Duodenal mucosa (tissue), 2 donors: ENCODE measurements at regions not wholly inside any gene's neighbourhood (a gene's known extent, or its start where the extent isn't known, plus 50 kb on each side); places are given as distances from the start of the nearest gene placed in this dataset.

Source experiments
- H3K27ac ChIP-seq: one replicate; pipeline ENCODE4 v1.7.0; 2013; ENCODE audit warnings: low read depth, low read length
- H3K27me3 ChIP-seq, 2 donors: one replicate each; pipeline ENCODE4 v1.7.0; 2013; ENCODE audit warnings: low read length in 2 of 2, control low read depth in 1 of 2; ENCODE audit not compliant: insufficient read depth in 2 of 2, control insufficient read depth in 1 of 2
- H3K36me3 ChIP-seq, 2 donors: one replicate each; pipeline ENCODE4 v1.7.0; 2013; ENCODE audit warnings: low read length in 2 of 2, control low read depth in 1 of 2; ENCODE audit not compliant: insufficient read depth in 2 of 2, control insufficient read depth in 1 of 2
- H3K4me1 ChIP-seq, 2 donors: one replicate each; pipeline ENCODE4 v1.7.0; 2013; ENCODE audit warnings: low read length in 2 of 2, control low read depth in 1 of 2; ENCODE audit not compliant: insufficient read depth in 2 of 2, control insufficient read depth in 1 of 2
- H3K4me3 ChIP-seq, 2 donors: one replicate each; pipeline ENCODE4 v1.7.0; 2013; ENCODE audit warnings: low read length in 2 of 2, low read depth in 1 of 2
- H3K9ac ChIP-seq, 2 donors: one replicate each; pipeline ENCODE4 v1.7.0; 2013; ENCODE audit warnings: low read length in 2 of 2, low read depth in 1 of 2
- H3K9me3 ChIP-seq, 2 donors: one replicate each; pipeline ENCODE4 v1.7.0; 2013; ENCODE audit warnings: low read length in 2 of 2, control low read depth in 1 of 2; ENCODE audit not compliant: control insufficient read depth in 1 of 2

DNA sequence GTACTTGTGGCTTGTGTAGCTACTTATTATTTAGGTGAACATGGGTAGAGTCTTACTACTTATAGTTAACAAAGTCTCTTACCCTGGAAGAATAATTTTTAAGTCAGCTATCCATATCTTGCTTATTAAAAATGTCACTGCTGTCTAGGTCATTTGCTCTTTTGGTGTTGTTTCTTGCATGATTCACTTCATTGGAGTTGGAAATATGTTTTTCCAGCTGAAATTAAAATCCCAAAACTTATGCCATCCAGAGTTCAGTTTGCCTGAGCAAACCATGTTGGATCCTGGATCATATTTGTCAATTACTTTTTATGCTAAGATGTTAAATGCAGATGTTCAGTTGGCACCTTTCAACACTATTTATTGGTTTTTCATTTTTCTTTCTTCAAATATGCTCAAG lies 421.0 kb upstream of the RBMS3 start:
- Histone ChIP-seq H3K4me1 (no peaks in the 10 kb centered on the region), H3K27me3 (no peaks in the 10 kb centered on the region), H3K9me3 (no peaks in the 10 kb centered on the region), H3K36me3 (no peaks in the 10 kb centered on the region), H3K9ac (no peak overlapping the region), H3K27ac (no peak overlapping the region), H3K4me3 (no peak overlapping the region)

DNA sequence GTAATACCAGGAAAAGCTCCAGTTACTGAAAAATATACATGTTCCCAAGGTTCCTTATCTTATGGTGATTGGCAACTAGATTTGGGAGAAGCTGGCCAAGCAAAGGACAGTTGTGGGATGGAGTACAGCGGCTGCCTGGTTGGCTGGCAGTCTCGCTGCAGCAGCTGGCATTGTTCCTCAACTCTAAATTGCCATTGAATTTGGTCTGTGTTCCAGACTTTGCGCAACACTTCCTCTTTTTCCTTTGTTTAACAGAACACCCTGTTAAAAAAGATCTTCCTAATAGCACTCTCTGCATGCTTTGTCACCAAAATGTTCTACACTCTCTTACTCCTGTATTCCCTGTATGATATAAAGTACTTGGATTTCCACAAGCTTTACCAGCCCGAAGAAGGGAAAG lies 420.6 kb upstream of the RBMS3 start:
- Histone ChIP-seq H3K4me3 (no peak overlapping the region), H3K9ac (no peak overlapping the region), H3K9me3 (no peaks in the 10 kb centered on the region), H3K27ac (no peak overlapping the region), H3K36me3 (no peaks in the 10 kb centered on the region), H3K4me1 (no peaks in the 10 kb centered on the region), H3K27me3 (no peaks in the 10 kb centered on the region)

DNA sequence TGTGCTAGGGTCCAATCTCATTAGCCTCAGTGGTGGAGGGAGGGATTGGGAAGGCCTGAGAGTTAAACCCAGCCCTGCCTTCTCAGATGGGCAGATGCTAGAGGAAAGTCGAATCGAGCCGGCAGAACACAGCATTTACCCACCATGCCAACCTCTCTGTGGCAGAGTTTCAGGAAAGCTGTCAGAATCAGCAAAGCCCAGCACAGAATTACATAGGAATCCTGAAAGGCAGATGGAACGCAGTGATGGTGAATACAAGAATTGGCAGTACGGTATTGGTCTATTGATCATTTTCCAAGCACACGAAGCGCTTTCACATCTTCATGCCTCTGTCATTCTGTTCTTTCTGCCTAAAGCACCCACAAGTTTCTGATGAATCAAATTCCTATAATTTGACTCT lies 417.7 kb upstream of the RBMS3 start:
- no peak overlapping the region for H3K27ac ChIP-seq
- no peaks in the 10 kb centered on the region for H3K27me3 ChIP-seq
- no peak overlapping the region for H3K9ac ChIP-seq

DNA sequence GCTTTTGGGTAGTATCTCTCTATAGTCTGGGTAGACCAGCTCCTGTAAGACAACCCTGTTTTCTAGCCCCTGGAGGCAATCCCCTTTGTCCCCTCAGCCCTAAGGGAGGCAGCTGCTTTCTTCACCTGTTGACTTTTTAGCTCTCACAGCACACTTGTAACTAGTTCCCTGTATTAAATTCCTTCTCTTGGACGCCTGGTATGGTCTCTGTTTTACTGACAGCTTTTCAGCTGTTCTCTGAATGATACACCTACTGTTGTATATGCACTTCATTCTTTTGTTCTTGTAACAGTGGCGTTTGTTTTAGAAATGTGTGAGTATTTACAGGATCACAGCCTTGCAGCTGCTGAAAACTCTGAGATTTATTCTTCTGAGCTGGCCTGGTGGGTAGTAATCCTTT lies 413.0 kb upstream of the RBMS3 start:
- no peak overlapping the region for H3K9ac ChIP-seq
- H3K4me3 ChIP-seq, result no peak overlapping the region
- H3K36me3 ChIP-seq, result no peaks in the 10 kb centered on the region
- H3K4me1 ChIP-seq, result no peaks in the 10 kb centered on the region
- H3K27me3 ChIP-seq, result no peaks in the 10 kb centered on the region
- H3K27ac ChIP-seq, result no peak overlapping the region
- peaks cover 0 to 2% of the 10 kb centered on the region in 2 donors for H3K9me3 ChIP-seq

More for the DNA sequence above, 417.7 kb upstream of the RBMS3 start:
- Histone ChIP-seq H3K4me3 (no peak overlapping the region), H3K9me3 (no peaks in the 10 kb centered on the region), H3K36me3 (no peaks in the 10 kb centered on the region), H3K4me1 (no peaks in the 10 kb centered on the region)

DNA sequence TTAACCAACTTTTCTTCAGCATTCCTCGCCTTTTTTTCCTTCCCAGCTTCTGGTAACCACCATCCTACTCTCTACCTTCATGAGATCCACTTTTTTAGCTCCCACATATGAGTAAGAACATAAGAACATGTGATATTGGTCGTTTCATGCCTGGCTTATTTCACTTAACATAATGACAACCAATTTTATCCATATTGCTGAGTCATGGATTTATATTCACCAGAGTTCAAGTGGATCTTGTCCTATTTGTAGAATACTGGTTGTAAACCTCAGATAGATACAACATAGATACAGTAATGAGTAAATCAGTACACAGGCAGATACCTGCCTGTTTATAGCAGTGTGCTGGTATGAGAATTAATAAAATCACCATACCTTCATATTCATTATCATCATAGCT lies 412.0 kb upstream of the RBMS3 start:
- no peak overlapping the region for H3K27ac ChIP-seq
- H3K4me1 ChIP-seq, result no peaks in the 10 kb centered on the region
- H3K9ac ChIP-seq, result no peak overlapping the region
- H3K27me3 ChIP-seq, result no peaks in the 10 kb centered on the region
- H3K4me3 ChIP-seq, result no peak overlapping the region
- no peaks in the 10 kb centered on the region for H3K36me3 ChIP-seq
- H3K9me3 ChIP-seq, result peaks cover 0 to 2% of the 10 kb centered on the region in 2 donors

DNA sequence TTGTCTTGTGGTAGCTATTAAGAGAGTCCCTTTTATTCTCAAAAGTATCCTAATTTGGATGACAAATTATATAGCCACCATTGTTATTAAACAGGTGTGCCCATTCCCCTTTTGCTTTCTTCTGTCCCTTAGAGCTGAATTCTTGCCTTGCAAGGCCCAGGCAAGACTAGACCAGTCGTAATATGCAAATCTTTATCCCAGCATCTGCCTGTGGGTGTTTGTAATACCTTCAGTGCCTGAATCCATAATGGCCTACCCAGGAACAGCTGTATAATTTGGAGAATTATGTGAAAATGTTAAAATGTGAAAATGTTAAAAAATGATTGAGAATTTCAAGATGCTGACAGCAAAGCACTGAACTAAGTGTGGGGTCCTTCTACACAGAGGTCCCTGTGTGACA lies 403.0 kb upstream of the RBMS3 start:
- Histone ChIP-seq H3K9ac (no peak overlapping the region), H3K27me3 (no peaks in the 10 kb centered on the region), H3K27ac (no peak overlapping the region)

DNA sequence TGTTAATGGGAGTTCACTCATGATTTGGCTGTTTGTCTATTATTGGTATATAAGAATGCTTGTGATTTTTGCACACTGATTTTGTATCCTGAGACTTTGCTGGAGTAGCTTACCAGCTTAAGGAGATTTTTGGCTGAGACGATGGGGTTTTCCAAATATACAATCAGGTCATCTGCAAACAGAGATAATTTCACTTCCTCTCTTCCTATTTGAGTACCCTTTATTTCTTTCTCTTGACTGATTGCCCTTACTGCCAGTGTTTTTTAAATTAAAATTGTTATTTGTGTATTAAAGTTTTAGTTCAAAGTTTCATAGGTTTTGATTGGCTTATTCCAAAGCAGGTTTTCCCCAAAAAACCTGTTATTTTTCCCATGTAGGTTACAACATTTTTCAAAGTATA lies 390.5 kb upstream of the RBMS3 start:
- no peaks in the 10 kb centered on the region for H3K36me3 ChIP-seq
- H3K4me3 ChIP-seq, result no peak overlapping the region
- no peaks in the 10 kb centered on the region for H3K4me1 ChIP-seq
- H3K27ac ChIP-seq, result no peak overlapping the region
- peaks cover 0 to 2% of the 10 kb centered on the region in 2 donors for H3K9me3 ChIP-seq
- H3K9ac ChIP-seq, result no peak overlapping the region
- no peaks in the 10 kb centered on the region for H3K27me3 ChIP-seq

More for the DNA sequence above, 403.0 kb upstream of the RBMS3 start:
- Histone ChIP-seq H3K4me3 (no peak overlapping the region), H3K36me3 (no peaks in the 10 kb centered on the region), H3K9me3 (peaks cover 0 to 2% of the 10 kb centered on the region in 2 donors), H3K4me1 (no peaks in the 10 kb centered on the region)

DNA sequence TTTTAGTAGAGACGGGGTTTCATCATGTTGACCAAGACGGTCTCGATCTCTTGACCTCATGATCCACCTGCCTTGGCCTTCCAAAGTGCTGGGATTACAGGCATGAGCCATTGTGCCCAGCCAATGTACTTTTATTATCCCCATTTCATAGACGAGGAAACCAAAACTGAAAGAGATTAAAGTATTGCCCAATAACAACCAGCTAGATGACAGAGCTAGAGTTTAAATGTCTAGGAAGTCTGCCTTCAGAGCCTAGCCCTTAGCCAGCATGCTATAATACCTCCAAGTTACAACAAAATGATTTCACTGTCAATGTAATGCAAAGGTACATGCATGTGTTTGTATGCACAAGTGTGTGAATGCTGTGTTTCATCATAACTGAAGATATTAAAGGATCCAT lies 389.4 kb upstream of the RBMS3 start:
- Histone ChIP-seq H3K27me3 (no peaks in the 10 kb centered on the region), H3K9ac (no peak overlapping the region), H3K36me3 (no peaks in the 10 kb centered on the region), H3K27ac (no peak overlapping the region), H3K9me3 (peaks cover 0 to 2% of the 10 kb centered on the region in 2 donors), H3K4me1 (no peaks in the 10 kb centered on the region), H3K4me3 (no peak overlapping the region)

DNA sequence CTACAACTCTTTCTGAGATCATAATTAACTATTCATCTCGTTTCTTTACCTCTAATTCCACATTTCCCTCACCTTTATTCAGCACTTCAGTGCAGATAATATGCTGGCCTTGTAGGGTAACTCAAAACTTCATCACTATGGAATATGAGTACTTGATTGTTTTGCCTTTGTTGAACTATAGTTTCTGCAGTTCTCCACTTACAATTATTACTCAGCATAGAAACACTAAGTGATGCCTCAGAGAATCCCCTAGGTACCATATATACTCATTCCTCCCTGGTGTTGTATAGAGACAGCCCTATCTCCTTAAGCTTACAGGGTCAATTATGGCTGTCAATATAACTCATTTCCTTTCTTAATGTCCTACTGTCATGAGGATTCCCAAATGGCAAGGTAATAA lies 380.6 kb upstream of the RBMS3 start:
- H3K27ac ChIP-seq, result no peak overlapping the region
- H3K4me3 ChIP-seq, result no peak overlapping the region
- no peaks in the 10 kb centered on the region for H3K9me3 ChIP-seq
- H3K27me3 ChIP-seq, result no peaks in the 10 kb centered on the region
- no peak overlapping the region for H3K9ac ChIP-seq
- no peaks in the 10 kb centered on the region for H3K4me1 ChIP-seq
- H3K36me3 ChIP-seq, result no peaks in the 10 kb centered on the region

DNA sequence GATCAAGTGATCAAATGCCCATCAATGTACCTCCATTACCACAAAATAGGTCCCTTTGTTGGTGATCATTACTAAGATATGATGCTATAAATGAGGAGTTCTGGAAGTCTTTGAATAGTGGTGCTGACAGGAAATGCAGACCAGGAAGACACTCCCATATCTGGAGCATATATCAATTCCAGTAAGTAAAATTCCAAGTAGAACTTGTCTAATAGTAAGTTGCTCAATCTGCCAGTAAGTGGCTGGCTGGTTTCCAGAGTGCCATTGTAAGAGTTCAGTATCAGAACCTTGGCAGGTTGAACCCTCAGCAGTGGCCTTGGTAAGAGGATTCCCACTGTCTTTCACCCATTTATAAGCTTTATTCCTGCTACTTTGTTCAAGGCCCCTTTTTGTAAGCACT lies 379.9 kb upstream of the RBMS3 start:
- H3K4me1 ChIP-seq, result no peaks in the 10 kb centered on the region
- no peak overlapping the region for H3K4me3 ChIP-seq
- H3K27ac ChIP-seq, result no peak overlapping the region
- no peaks in the 10 kb centered on the region for H3K9me3 ChIP-seq
- H3K9ac ChIP-seq, result no peak overlapping the region
- no peaks in the 10 kb centered on the region for H3K36me3 ChIP-seq
- no peaks in the 10 kb centered on the region for H3K27me3 ChIP-seq

DNA sequence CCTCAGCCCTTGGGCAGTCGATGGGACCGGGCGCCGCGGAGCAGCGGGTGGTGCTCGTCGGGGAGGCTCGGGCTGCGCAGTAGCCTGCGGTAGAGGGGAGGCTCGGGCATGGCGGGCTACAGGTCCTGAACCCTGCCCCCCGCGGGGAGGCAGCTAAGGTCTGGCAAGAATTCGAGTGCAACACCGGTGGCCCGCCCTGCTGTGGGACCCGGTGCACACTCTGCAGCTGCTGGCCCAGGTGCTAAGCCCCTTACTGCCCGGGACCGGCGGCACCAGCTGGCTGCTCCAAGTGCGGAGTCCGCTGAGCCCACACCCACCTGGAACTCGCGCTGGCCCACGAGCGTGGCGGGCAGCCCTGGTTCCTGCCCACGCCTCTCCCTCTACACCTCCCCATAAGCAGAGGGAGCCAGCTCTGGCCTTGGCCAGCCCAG lies 377.7 kb upstream of the RBMS3 start:
- Histone ChIP-seq H3K4me3 (no peak overlapping the region), H3K36me3 (no peaks in the 10 kb centered on the region), H3K9ac (no peak overlapping the region), H3K27me3 (no peaks in the 10 kb centered on the region), H3K27ac (no peak overlapping the region), H3K9me3 (no peaks in the 10 kb centered on the region), H3K4me1 (no peaks in the 10 kb centered on the region)
